Adipocyte (in vitro differentiated cells): ENCODE measurements at regions not wholly inside any gene's neighbourhood (a gene's known extent, or its start where the extent isn't known, plus 50 kb on each side); places are given as distances from the start of the nearest gene placed in this dataset.

Source experiments
- DNase-seq: peaks from one replicate; pipeline ENCODE4 v3.0.0-alpha.2; 2015; ENCODE audit warnings: low read depth
- H3K27me3 ChIP-seq: replicated peaks from 2 replicates; pipeline ENCODE4 v1.7.0; 2013; ENCODE audit warnings: mild to moderate bottlenecking, low read length, moderate library complexity; ENCODE audit not compliant: control insufficient read depth, insufficient read depth
- H3K36me3 ChIP-seq: 2 replicates; pipeline ENCODE4 v1.7.0; 2013; ENCODE audit warnings: low read length, mild to moderate bottlenecking, moderate library complexity; ENCODE audit not compliant: control insufficient read depth, insufficient read depth, severe bottlenecking
- H3K4me1 ChIP-seq: 2 replicates; pipeline ENCODE4 v1.7.0; 2013; ENCODE audit warnings: mild to moderate bottlenecking, low read length, moderate library complexity; ENCODE audit not compliant: control insufficient read depth, insufficient read depth
- H3K4me3 ChIP-seq: 2 replicates; pipeline ENCODE4 v1.7.0; 2013; ENCODE audit warnings: mild to moderate bottlenecking, low read length, moderate library complexity
- H3K9ac ChIP-seq: 2 replicates; pipeline ENCODE4 v1.7.0; 2013; ENCODE audit warnings: mild to moderate bottlenecking, low read length, moderate library complexity
- H3K9me3 ChIP-seq: 2 replicates; pipeline ENCODE4 v1.7.0; 2013; ENCODE audit warnings: mild to moderate bottlenecking, low read length, moderate library complexity; ENCODE audit not compliant: control insufficient read depth

DNA sequence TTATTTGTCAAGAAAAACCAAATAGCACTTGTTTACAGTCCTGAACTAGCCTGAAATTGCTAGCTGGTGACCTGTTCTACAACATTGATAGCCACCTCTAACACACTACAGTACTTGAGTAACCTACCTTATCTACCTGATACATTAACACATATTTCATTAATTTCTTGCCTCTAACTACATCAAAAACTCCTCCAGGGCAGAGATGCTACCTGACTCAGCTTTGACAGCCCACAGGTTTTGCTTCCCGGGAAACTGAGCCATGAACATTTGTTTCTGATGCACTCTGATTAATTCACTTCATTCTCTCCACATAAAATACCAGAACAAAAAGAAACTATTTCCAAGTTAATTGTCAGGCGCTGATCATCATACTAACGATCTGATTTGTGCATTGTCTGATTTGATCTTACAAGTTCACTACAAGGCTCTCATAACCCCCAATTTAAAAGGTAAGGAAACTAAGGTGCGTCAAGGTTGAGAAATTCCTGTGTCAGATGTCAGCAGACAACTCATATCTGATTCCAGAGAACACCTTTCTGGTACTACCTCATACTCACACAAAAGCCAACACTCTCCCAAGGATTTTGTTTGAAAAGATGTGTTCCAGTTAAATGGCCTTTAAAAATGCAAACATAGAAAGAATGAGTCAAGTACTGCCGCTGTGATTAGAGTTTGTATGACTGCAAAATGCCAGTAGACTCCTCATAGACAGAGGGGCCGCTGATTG lies 768.7 kb downstream of the BCL11B start:
- DNase-seq = no peak
- Histone ChIP-seq H3K4me3 (no peak overlapping the region), H3K4me1 (no peaks in the 10 kb centered on the region), H3K36me3 (no peaks in the 10 kb centered on the region), H3K9me3 (no peaks in the 10 kb centered on the region), H3K27me3 (no peaks in the 10 kb centered on the region), H3K9ac (no peak overlapping the region)

GRCh38 chr14:98507264-98507663 lies 764.7 kb downstream of the BCL11B start:
- no peak overlapping the region for H3K9ac ChIP-seq
- no peak for DNase-seq
- no peaks in the 10 kb centered on the region for H3K36me3 ChIP-seq
- no peak overlapping the region for H3K4me3 ChIP-seq
- no peaks in the 10 kb centered on the region for H3K4me1 ChIP-seq
- no peaks in the 10 kb centered on the region for H3K27me3 ChIP-seq
- H3K9me3 ChIP-seq = peaks cover 5% of the 10 kb centered on the region

- no peak overlapping the region for H3K9ac ChIP-seq
- H3K4me3 ChIP-seq = no peak overlapping the region
- H3K27me3 ChIP-seq = no peaks in the 10 kb centered on the region
- H3K9me3 ChIP-seq = peaks cover 5% of the 10 kb centered on the region
- no peaks in the 10 kb centered on the region for H3K36me3 ChIP-seq
- DNase-seq = no peak
- H3K4me1 ChIP-seq = no peaks in the 10 kb centered on the region
These were observed 761.6 kb downstream of the BCL11B start for GRCh38 chr14:98510392-98510791.

- Histone ChIP-seq H3K4me3 (no peak overlapping the region), H3K27me3 (no peaks in the 10 kb centered on the region), H3K36me3 (no peaks in the 10 kb centered on the region), H3K4me1 (no peaks in the 10 kb centered on the region), H3K9ac (no peak overlapping the region), H3K9me3 (peaks cover 5% of the 10 kb centered on the region)
- DNase-seq = no peak
These were observed 759.3 kb downstream of the BCL11B start for GRCh38 chr14:98512501-98513251.

DNA sequence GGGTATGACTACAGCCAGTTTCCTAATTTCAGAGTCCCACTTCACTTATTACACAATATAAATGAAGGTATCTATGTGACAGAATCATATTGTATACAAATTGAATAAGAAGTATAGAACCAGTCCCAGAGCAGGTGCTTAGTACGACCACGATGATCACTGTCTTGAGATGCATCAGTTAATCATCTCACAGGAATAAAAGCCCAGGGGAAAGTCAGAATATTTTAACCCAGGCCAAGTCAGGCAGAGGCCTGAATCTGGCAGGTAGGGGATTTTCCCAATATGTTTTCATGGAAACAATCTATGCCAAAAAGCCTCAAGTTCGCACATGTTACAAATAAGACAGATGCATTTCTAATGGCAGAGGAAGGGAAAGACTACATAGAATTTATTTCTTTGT lies 758.4 kb downstream of the BCL11B start:
- H3K4me3 ChIP-seq = no peak overlapping the region
- no peaks in the 10 kb centered on the region for H3K4me1 ChIP-seq
- H3K36me3 ChIP-seq = no peaks in the 10 kb centered on the region
- H3K27me3 ChIP-seq = no peaks in the 10 kb centered on the region
- H3K9me3 ChIP-seq = peaks cover 5% of the 10 kb centered on the region
- no peak for DNase-seq
- H3K9ac ChIP-seq = no peak overlapping the region

DNA sequence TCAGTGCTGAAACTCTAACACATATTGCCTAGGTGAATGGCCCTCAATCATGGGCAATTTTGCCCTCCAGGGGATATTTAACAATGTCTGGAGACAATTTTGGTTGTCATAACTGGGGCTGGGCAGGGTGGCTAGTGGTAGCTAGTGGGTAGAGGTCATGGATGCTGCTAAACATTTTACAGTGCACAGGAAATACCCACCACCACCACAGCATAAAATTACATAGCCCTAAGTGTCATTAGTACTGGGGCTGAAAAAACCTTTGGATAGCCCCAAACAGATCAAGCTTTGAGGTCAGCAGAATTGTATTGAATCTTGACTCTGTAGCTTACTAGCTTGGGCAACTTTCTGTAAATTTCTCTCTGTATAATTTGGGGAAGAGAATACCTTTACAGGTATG lies 758.0 kb downstream of the BCL11B start:
- H3K4me1 ChIP-seq = no peaks in the 10 kb centered on the region
- H3K9me3 ChIP-seq = peaks cover 5% of the 10 kb centered on the region
- H3K4me3 ChIP-seq = no peak overlapping the region
- H3K9ac ChIP-seq = no peak overlapping the region
- no peak for DNase-seq
- no peaks in the 10 kb centered on the region for H3K27me3 ChIP-seq
- no peaks in the 10 kb centered on the region for H3K36me3 ChIP-seq

DNA sequence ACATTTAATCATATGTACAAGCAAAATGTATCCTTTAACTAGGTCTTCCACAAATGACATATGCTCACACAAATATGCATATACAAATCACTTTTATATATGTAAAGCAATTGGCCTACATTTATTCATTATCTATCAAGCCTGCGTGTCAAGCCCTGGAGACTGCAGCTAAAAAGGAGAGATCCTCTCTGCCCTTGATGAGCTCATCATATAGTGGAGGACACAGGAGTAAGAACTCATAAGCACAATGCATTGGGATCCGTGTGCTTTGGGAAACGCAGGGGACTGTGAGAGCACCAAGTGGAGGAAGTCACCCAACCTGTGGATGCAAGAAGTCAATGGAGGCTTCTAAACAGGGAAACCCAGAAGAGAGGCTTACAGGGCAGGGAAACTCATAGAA lies 735.7 kb downstream of the BCL11B start:
- no peak for DNase-seq
- no peak overlapping the region for H3K4me3 ChIP-seq
- H3K9me3 ChIP-seq = no peaks in the 10 kb centered on the region
- H3K9ac ChIP-seq = no peak overlapping the region
- no peaks in the 10 kb centered on the region for H3K4me1 ChIP-seq
- no peaks in the 10 kb centered on the region for H3K36me3 ChIP-seq
- H3K27me3 ChIP-seq = no peaks in the 10 kb centered on the region

DNA sequence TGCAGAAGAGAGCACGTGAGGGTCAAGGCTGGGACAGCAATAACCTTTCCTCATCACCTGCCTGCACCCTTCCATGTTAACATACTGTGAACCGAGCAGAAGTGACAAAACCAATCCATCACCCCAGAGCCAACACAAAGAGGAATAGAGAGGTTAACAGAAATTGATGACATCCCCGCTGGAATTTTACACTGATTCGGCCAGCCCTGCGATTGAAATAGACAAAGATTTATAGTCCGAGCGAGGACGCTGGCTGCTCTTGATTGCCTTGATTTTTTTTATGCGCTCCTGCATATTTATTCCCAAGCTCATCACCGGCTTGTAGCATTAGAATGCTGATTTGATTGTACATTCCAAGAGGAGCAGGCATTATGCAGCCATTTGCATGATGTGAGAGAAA lies 729.7 kb downstream of the BCL11B start:
- H3K4me3 ChIP-seq = no peak overlapping the region
- DNase-seq = no peak

GRCh38 chr14:98543074-98543473 lies 728.9 kb downstream of the BCL11B start:
- Histone ChIP-seq H3K4me1 (no peaks in the 10 kb centered on the region), H3K9me3 (no peaks in the 10 kb centered on the region), H3K36me3 (no peaks in the 10 kb centered on the region), H3K27me3 (no peaks in the 10 kb centered on the region), H3K4me3 (no peak overlapping the region), H3K9ac (no peak overlapping the region)
- DNase-seq = no peak

More for the DNA sequence above, 729.7 kb downstream of the BCL11B start:
- Histone ChIP-seq H3K9ac (no peak overlapping the region), H3K9me3 (no peaks in the 10 kb centered on the region), H3K4me1 (no peaks in the 10 kb centered on the region), H3K27me3 (no peaks in the 10 kb centered on the region), H3K36me3 (no peaks in the 10 kb centered on the region)

- no peak for DNase-seq
- Histone ChIP-seq H3K27me3 (no peaks in the 10 kb centered on the region), H3K4me1 (no peaks in the 10 kb centered on the region), H3K9me3 (no peaks in the 10 kb centered on the region), H3K36me3 (no peaks in the 10 kb centered on the region), H3K4me3 (no peak overlapping the region), H3K9ac (no peak overlapping the region)
These were observed 727.8 kb downstream of the BCL11B start for GRCh38 chr14:98544174-98544573.

DNA sequence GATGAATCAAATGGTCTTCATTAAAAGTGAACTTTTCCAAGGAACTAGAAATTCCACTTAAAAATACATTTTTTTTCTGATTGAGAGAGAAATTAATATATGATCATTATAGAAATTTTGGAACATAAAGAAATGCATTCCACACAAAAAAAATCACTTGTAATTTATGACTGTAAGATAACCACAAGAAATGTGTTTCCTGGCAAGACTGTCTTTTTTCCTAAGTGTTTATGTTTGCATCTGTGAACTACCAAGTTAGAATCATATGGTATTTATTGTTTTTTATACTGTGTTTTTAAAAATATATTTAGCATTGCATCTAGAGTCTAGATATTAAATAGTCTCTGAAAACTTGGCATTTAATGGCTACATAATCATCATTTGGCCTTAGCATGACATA lies 726.8 kb downstream of the BCL11B start:
- Histone ChIP-seq H3K27me3 (no peaks in the 10 kb centered on the region), H3K9ac (no peak overlapping the region), H3K4me3 (no peak overlapping the region), H3K4me1 (no peaks in the 10 kb centered on the region), H3K36me3 (no peaks in the 10 kb centered on the region), H3K9me3 (no peaks in the 10 kb centered on the region)
- no peak for DNase-seq
